ENCODE measurements at regions not wholly inside any gene's neighbourhood (a gene's known extent, or its start where the extent isn't known, plus 50 kb on each side); places are given as distances from the start of the nearest gene placed in this dataset.

DNA sequence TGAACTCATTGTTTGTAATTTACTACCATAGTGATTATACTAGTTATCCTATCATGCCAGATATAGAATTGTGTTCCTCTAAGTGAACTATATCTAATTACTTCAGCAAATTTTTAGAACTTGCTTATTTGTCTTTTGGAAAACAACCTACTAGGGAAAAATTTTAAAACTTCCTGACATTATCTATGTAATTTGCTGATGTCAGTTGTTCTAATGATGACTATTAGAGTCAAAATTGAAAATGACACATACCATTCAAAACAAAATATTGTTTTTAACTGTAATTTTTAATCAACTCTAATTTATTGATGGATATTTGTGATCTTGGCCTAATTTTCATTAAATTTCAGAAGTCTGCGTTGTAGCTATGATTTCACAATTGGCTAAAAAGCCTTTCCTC is 106.7 kb upstream of the ROBO2 start:
- TF ChIP-seq, protein P1, sequence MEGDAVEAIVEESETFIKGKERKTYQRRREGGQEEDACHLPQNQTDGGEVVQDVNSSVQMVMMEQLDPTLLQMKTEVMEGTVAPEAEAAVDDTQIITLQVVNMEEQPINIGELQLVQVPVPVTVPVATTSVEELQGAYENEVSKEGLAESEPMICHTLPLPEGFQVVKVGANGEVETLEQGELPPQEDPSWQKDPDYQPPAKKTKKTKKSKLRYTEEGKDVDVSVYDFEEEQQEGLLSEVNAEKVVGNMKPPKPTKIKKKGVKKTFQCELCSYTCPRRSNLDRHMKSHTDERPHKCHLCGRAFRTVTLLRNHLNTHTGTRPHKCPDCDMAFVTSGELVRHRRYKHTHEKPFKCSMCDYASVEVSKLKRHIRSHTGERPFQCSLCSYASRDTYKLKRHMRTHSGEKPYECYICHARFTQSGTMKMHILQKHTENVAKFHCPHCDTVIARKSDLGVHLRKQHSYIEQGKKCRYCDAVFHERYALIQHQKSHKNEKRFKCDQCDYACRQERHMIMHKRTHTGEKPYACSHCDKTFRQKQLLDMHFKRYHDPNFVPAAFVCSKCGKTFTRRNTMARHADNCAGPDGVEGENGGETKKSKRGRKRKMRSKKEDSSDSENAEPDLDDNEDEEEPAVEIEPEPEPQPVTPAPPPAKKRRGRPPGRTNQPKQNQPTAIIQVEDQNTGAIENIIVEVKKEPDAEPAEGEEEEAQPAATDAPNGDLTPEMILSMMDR (IDR thresholded peaks at IDR 0.05; ENCODE audit: unreplicated experiment): no peak
- H3K4me1 Mint-ChIP-seq: no peaks in the 10 kb centered on the region
- DNase-seq (ENCODE audit: low spot score in 2 of 2, unreplicated experiment in 2 of 2): no peak
- H3K9me3 Mint-ChIP-seq: no peaks in the 10 kb centered on the region
- no peak overlapping the region for H3K27ac Mint-ChIP-seq
- H3K36me3 Mint-ChIP-seq: no peaks in the 10 kb centered on the region
- no peak overlapping the region for H3K4me3 Mint-ChIP-seq
- no peaks in the 10 kb centered on the region for H3K27me3 Mint-ChIP-seq (ENCODE audit: low read depth)

DNA sequence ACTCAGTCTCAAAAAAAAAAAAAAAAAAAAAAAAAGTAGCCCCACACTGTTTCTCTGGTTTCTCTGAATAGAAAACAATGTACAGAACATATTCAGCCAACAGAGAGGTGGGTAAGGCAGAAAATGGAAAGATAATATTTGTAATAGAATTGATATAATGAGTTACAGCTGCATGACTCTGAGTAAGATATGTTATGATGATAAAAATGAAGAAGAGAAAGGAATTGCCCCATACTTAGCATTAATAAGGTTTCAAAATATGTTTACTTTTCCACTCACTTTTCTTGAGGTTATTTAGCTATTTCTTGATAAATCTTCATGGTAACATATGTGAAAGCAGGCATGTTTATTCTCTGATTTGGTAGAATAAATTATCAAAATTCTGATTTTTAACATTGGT is 100.9 kb upstream of the ROBO2 start:
- no peaks in the 10 kb centered on the region for H3K27me3 Mint-ChIP-seq (ENCODE audit: low read depth)
- no peaks in the 10 kb centered on the region for H3K9me3 Mint-ChIP-seq
- no peak overlapping the region for H3K27ac Mint-ChIP-seq

DNA sequence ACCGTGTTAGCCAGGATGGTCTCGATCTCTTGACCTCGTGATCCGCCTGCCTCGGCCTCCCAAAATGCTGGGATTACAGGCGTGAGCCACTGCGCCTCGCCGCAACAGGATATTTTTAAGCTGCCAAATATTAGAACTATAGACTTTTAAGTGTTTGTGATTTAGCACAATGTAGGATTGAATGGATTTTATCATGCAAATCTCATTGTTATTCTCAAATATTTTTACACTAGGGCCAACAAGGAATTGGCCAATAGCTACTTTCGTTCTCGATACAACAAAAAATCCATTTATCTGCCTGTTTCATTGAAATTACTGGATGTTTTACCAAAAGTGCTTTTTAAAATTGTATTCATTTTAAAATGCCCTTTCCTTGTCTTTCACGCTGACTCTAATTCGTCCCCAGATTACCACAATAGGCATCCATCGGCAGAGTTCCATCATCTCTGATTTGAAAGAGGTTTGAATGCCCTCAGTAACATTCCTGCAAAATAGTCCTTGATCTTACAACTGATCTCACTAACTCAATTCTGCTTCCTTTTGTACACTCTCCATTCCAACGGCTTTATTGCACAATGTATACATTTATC is 99.6 kb upstream of the ROBO2 start:
- Mint-ChIP-seq H3K27ac (no peak overlapping the region), H3K36me3 (no peaks in the 10 kb centered on the region), H3K4me1 (peaks cover 26% of the 10 kb centered on the region), H3K4me3 (no peak overlapping the region), H3K9me3 (no peaks in the 10 kb centered on the region), H3K27me3 (ENCODE audit: low read depth) (no peaks in the 10 kb centered on the region)
- DNase-seq (ENCODE audit: low spot score in 2 of 2, unreplicated experiment in 2 of 2): no peak
- TF ChIP-seq, protein P1 (IDR thresholded peaks at IDR 0.05; ENCODE audit: unreplicated experiment): no peak

More for the DNA sequence above, 100.9 kb upstream of the ROBO2 start:
- Mint-ChIP-seq H3K36me3 (no peaks in the 10 kb centered on the region), H3K4me3 (no peak overlapping the region), H3K4me1 (peaks cover 26% of the 10 kb centered on the region)
- no peak for DNase-seq (ENCODE audit: low spot score in 2 of 2, unreplicated experiment in 2 of 2)
- TF ChIP-seq, protein P1 (IDR thresholded peaks at IDR 0.05; ENCODE audit: unreplicated experiment): no peak

DNA sequence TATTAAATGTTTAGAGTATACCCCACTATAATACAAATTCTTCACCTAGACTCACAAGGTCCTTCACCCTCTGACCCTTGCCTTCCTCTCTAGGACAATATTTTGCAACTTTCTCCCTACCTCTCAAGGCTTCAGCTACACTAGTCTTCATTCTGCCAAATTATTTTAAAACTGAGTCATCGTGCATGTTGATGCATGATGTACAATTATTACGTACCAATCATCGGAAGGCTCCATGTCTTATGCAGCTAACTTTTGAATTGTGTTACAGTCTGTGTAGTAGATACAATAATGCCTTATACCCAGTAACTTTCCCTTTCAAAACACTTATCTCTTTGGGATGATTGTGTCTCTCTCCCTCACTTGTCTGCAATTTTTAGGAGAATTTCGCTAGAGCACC is 98.5 kb upstream of the ROBO2 start:
- H3K4me3 Mint-ChIP-seq: no peak overlapping the region
- no peaks in the 10 kb centered on the region for H3K27me3 Mint-ChIP-seq (ENCODE audit: low read depth)
- peaks cover 26% of the 10 kb centered on the region for H3K4me1 Mint-ChIP-seq
- TF ChIP-seq, protein P1 (IDR thresholded peaks at IDR 0.05; ENCODE audit: unreplicated experiment): no peak
- DNase-seq (ENCODE audit: low spot score in 2 of 2, unreplicated experiment in 2 of 2): no peak
- no peak overlapping the region for H3K27ac Mint-ChIP-seq
- H3K9me3 Mint-ChIP-seq: peaks cover 5% of the 10 kb centered on the region
- H3K36me3 Mint-ChIP-seq: no peaks in the 10 kb centered on the region

DNA sequence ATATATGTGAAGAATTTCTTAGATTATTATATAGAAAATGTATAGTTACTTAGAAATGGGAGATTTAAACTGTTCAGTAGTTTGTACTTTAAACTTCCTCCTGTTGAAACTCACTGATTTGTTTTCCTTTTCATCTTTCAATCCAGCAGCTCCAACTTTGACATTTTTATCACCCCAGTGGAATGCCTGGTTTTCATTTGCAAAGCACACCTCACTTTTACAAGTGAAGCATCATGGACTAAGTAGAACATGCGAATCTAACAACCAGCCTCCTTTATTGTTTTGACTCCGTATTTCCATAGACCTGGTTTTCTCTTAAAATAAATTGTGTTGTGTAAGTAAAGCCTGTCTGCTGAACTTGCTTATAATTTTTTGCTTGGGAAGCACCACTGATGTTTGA is 97.8 kb upstream of the ROBO2 start:
- no peak for DNase-seq (ENCODE audit: low spot score in 2 of 2, unreplicated experiment in 2 of 2)
- peaks cover 8% of the 10 kb centered on the region for H3K9me3 Mint-ChIP-seq
- H3K4me1 Mint-ChIP-seq: peaks cover 26% of the 10 kb centered on the region
- H3K27ac Mint-ChIP-seq: peak overlapping the region; percentile 75
- no peaks in the 10 kb centered on the region for H3K36me3 Mint-ChIP-seq
- no peaks in the 10 kb centered on the region for H3K27me3 Mint-ChIP-seq (ENCODE audit: low read depth)
- TF ChIP-seq, protein P1 (IDR thresholded peaks at IDR 0.05; ENCODE audit: unreplicated experiment): no peak
- H3K4me3 Mint-ChIP-seq: no peak overlapping the region

DNA sequence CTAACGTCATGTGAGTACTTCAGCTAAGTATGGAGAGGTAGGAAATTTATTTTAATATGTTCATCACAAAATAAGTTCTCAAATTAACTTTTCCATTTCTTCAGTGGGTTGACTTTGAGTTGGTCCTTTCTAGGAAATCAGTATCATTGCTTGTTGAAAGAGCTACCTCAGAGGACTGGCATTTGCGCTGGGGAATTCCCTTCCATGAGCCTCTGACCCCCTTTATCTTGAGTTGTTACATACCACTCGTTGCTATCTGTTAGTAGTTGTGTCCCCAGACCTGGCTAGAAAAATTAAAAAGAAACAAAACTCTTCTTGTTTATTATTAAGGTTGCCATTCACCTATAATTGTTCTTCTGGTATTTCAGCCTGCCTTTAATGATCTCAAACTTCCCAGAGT is 96.8 kb upstream of the ROBO2 start:
- H3K4me3 Mint-ChIP-seq: no peak overlapping the region
- H3K36me3 Mint-ChIP-seq: no peaks in the 10 kb centered on the region
- H3K9me3 Mint-ChIP-seq: peaks cover 8% of the 10 kb centered on the region
- no peak for DNase-seq (ENCODE audit: low spot score in 2 of 2, unreplicated experiment in 2 of 2)
- peaks cover 26% of the 10 kb centered on the region for H3K4me1 Mint-ChIP-seq
- TF ChIP-seq, protein P1 (IDR thresholded peaks at IDR 0.05; ENCODE audit: unreplicated experiment): no peak
- H3K27me3 Mint-ChIP-seq (ENCODE audit: low read depth): no peaks in the 10 kb centered on the region
- peak overlapping the region; percentile 35 for H3K27ac Mint-ChIP-seq
